GM18505 (cell line): ENCODE measurements at regions not wholly inside any gene's neighbourhood (a gene's known extent, or its start where the extent isn't known, plus 50 kb on each side); places are given as distances from the start of the nearest gene placed in this dataset.
"Not testable (repeated sequence)": the region's sequence is repeated elsewhere in the genome, so short reads cannot be mapped to it uniquely, and the experiment has no call there.

Source experiments
- ATAC-seq: cut with Tn5 transposase; IDR thresholded peaks from one replicate; pipeline ENCODE4 v1.9.1; 2021; ENCODE audit not compliant: unreplicated experiment
- POLR2A ChIP-seq: IDR thresholded peaks from 4 replicates; pipeline ENCODE4 v1.6.1; 2011; ENCODE audit warnings: borderline replicate concordance; ENCODE audit not compliant: insufficient read depth, insufficient read length; ENCODE audit errors: extremely low read depth

- no peak for ATAC-seq
- TF ChIP-seq POLR2A, result no peak
Measured at GRCh38 chr2:131584380-131584779, 56.7 kb downstream of the CCDC74A start.

GRCh38 chr2:131584940-131585339 is 57.3 kb downstream of the CCDC74A start:
- TF ChIP-seq POLR2A, result no peak
- ATAC-seq, result peak; percentile 56

GRCh38 chr2:131588152-131588873 is 60.6 kb downstream of the CCDC74A start:
- no peak for TF ChIP-seq POLR2A
- peak; percentile 70 for ATAC-seq

- ATAC-seq, result not testable (repeated sequence)
Measured at GRCh38 chr2:131589126-131589525, 61.4 kb downstream of the CCDC74A start.

- TF ChIP-seq POLR2A, result no peak
- no peak for ATAC-seq
Measured at GRCh38 chr2:131590366-131590765, 62.7 kb downstream of the CCDC74A start.

GRCh38 chr2:131590896-131591295 is 63.2 kb downstream of the CCDC74A start:
- no peak for ATAC-seq
- TF ChIP-seq POLR2A, result no peak

GRCh38 chr2:131596561-131596960 is 68.9 kb downstream of the CCDC74A start:
- ATAC-seq, result not testable (repeated sequence)

- ATAC-seq, result not testable (repeated sequence)
Measured at GRCh38 chr2:131602444-131602843, 74.8 kb downstream of the CCDC74A start.

- not testable (repeated sequence) for ATAC-seq
Measured at GRCh38 chr2:131604652-131605051, 77.0 kb downstream of the CCDC74A start.

- ATAC-seq, result not testable (repeated sequence)
Measured at GRCh38 chr2:131606366-131606765, 78.7 kb downstream of the CCDC74A start.

- ATAC-seq, result not testable (repeated sequence)
Measured at GRCh38 chr2:131607056-131607455, 79.4 kb downstream of the CCDC74A start.

GRCh38 chr2:131614539-131614938 is 86.9 kb downstream of the CCDC74A start:
- not testable (repeated sequence) for ATAC-seq

GRCh38 chr2:131618320-131618719 is 90.6 kb downstream of the CCDC74A start:
- not testable (repeated sequence) for ATAC-seq

- ATAC-seq, result not testable (repeated sequence)
Measured at GRCh38 chr2:131622874-131623273, 95.2 kb downstream of the CCDC74A start.

- ATAC-seq, result not testable (repeated sequence)
Measured at GRCh38 chr2:131626011-131626410, 98.3 kb downstream of the CCDC74A start.

GRCh38 chr2:131626565-131626964 is 98.9 kb downstream of the CCDC74A start:
- ATAC-seq, result not testable (repeated sequence)

GRCh38 chr2:131627777-131628176 is 100.1 kb downstream of the CCDC74A start:
- not testable (repeated sequence) for ATAC-seq

- not testable (repeated sequence) for ATAC-seq
Measured at GRCh38 chr2:131631648-131632047, 104.0 kb downstream of the CCDC74A start.

GRCh38 chr2:131633405-131633804 is 105.7 kb downstream of the CCDC74A start:
- not testable (repeated sequence) for ATAC-seq

- not testable (repeated sequence) for ATAC-seq
Measured at GRCh38 chr2:131633827-131634695, 106.4 kb downstream of the CCDC74A start.
